ENCODE measurements at regions not wholly inside any gene's neighbourhood (a gene's known extent, or its start where the extent isn't known, plus 50 kb on each side); places are given as distances from the start of the nearest gene placed in this dataset.
"Not testable (repeated sequence)": the region's sequence is repeated elsewhere in the genome, so short reads cannot be mapped to it uniquely, and the experiment has no call there.

DNA sequence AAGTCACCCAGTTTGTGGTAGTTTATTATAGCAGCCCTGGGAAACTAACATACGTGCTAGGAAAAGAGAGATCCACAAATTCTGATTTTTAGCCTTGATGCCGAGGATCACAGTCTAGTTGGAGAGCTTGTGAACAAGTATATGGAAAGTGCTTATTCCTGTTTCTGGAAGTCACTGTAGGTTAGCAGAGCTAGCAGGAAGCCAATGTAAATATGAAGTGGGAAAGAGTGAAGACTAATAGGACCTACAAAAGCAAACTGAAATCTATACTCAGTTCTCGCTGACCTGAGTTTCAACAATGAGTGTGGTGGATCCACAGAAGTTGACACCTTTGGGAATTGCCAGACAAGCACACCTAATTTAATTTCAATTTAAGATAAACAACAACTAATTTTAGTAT, 254.9 kb downstream of the PLK2 start:
- no peak for DNase-seq (ENCODE audit: low read depth in 2 of 2)

DNA sequence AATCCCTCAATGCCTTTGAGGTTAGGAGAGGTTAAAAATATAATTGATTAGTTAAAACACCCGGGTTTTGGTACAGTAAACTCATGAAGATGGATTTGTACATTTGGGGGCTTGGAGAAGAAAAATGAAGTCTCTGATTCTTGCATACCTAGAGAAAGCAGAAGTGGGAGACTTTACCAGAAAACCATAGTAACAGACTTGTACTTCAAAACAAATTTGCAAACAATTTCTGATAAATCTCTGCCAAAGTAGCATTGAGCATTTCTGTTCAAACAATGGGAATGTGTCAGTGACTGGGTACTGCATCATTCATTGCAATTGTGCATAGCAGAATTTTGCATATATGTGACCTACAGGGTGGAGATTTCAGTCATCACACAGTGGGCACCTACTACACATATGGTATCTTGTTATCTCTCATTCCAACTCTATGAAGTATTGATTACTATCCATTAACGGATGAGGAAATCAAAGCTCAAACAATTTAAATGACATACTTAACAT, 256.9 kb downstream of the PLK2 start:
- DNase-seq (ENCODE audit: low read depth in 2 of 2) = no peak

DNA sequence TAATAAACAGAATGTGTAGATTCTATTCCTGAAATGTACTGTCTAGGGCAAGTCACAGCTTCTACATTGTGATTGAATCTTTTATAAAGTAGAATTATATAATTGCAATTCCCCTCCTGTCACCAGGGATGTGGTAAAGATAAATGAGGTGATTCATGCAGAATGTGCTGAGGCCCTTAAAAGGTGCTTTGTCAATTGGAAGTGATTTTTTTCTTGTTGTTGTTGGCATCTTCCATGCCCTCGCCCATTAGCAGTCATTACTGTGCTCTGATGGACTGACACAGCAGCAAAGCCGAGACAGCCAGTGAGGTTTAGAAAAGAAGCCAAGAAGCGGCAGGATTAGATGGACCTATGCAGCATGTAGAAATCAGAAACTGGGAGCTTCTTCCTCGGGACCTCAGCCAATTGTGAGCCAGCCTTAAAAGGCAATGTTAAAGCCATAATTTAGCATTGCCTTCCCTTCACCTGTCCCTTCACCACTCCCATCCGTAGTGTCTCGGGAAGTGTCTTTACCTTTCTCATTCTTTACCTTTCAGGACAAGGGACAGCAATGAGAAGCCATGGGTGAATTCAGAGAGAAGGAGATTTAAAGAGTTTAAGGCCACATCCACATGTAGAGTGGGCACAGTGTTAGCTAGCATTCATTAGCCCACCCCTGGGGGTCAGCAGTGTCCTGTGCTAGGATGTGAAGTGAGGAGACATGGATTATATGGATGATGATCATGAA, 257.8 kb downstream of the PLK2 start:
- DNase-seq (ENCODE audit: low read depth in 2 of 2) = no peak

DNA sequence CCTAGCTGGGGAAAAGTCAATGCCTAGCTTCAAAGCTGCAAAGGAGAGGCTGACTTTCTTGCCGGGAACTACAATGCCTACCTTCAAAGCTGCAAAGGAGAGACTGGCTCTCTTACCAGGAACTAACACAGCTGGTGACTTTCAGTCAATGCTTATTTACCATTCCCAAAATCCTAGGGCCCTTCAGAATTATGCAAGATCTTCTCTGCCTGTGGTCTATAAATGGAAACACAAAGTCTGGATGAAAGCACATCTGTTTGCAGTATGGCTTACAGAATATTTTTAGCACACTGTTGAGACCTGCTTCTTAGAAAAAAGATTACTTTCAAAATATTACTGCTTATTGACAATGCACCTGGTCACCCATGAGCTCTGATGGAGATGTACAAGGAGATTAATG, 259.4 kb downstream of the PLK2 start:
- no peak for DNase-seq (ENCODE audit: low read depth in 2 of 2)

DNA sequence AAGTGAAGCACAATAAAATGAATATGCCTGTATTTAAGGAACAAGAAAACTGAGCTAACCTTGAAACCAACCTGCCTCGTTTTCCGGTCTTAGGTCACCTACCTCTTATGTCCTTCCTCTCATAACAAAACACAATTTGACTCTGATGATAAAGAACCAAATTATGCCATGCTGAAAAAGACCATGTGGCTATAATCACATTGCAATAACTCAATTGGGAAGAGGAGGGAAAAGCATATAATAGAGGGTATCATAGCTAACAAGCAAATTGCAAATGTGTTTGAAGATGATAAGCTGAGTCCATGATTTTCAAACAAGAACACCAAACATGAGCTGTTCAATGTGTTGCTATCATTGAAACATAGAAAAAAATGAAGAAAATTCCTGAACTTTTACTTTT, 260.8 kb downstream of the PLK2 start:
- no peak for DNase-seq (ENCODE audit: low read depth in 2 of 2)

DNA sequence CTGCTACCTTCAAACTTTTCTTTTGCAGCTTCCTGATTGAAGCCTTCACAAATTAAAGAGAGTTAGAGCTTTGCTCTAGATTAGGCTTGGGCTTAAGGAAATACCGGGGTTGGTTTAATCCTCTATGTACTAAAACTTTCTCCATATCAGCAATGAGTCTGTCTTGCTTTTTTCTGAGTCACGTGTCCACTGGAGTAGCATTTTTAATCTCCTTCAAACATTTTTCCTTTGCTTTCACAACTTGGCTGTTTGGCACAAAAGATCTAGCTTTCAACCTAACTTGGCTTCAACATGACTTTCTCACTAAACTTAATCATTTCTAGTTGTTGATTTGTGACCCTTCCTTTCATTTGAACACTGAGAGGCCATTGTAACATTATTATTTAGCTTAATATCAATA, 261.6 kb downstream of the PLK2 start:
- no peak for DNase-seq (ENCODE audit: low read depth in 2 of 2)

DNA sequence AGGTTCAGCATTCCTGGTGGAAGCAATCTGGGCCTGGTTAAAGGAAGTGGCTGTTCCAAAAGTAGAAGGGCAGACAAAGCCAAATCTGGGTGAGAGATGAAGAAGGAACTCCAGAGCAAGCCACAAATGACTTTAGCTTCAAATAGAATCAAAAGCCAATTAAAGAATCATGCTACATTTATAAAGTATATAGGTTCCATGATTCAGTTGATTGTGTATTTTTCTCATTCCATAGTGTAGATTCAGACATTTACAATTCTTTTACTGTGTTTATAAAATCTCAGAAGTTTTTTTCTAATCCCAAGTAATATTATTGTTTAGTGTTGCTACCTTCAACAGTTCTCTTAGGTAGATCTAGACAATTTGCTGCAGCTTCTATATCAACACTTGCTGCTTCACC, 262.0 kb downstream of the PLK2 start:
- no peak for DNase-seq (ENCODE audit: low read depth in 2 of 2)

DNA sequence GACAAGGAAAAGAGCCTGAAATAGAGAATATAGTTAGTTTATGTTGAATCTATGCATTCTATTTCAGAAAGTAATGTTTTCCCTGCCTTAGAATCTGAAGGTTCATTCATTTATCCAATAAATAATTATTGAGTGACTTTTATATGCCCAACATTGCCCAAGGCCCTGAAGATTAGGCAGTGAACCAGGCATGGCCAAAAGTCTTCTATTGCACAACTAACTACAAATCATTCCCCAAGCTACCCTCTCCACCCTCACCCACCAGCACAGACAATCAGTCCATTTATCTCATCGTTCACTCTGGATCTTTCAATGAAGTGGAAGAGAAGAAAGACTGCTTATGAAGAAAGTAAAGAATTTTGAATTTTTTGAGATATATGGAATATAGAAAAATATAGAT, 268.4 kb downstream of the PLK2 start:
- DNase-seq (ENCODE audit: low read depth in 2 of 2) = no peak

DNA sequence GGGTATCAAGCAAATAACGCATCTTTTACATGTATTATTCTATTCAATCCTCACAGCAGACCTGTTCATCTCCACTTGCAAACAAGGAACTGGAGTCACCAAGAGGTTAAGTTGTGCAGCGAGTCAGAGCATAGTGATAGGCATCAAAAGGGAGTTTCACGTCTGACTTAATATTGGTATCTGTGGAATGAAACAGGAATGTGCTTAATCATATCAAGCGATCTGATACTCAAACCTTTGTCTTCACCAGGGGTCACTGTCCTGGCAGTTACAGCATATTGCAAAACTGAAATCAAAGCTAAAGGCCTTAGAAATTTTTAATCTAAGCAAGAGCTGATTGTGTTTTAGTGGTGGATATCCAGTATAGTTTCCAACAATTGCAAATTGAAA, 271.6 kb downstream of the PLK2 start:
- peak; percentile 49 to 78 for DNase-seq (ENCODE audit: low read depth in 2 of 2)

DNA sequence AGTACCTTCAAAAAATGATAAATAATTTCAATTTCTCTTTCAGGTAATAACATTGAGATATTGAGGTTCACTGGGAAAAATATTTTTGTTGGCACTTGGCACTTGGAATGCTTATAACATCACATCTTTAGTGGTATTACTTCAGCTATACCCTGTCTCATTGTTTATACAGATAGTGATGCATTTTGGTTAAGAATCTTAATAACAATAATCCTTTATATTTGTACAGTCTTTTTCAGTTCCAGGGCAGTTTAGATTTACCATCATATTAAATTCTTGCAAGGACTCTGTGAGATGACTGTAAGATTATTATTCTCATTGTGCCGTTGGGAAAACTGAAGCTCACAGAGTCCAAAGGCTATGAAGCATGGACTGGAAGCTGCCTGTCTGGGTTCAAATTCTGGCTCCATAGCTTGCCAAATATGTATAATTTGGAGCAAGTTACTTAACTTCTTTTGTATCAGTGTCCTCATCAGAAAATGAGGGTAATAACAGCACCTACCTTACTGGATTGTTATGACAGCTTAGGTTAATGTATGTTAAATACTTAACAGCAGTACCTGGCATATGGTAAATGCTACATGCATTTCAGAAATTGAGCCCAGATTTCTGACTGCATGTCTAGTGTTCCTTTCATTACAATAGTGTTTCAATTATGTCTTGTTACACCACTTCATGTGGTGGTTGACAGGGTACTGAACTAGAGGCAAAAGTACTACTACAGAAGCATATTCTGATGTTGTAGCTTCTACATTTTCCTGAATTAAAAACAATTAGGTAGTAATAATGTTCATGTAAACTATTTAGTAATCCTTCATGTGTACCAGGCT, 272.2 kb downstream of the PLK2 start:
- DNase-seq (ENCODE audit: low read depth in 2 of 2) = no peak

DNA sequence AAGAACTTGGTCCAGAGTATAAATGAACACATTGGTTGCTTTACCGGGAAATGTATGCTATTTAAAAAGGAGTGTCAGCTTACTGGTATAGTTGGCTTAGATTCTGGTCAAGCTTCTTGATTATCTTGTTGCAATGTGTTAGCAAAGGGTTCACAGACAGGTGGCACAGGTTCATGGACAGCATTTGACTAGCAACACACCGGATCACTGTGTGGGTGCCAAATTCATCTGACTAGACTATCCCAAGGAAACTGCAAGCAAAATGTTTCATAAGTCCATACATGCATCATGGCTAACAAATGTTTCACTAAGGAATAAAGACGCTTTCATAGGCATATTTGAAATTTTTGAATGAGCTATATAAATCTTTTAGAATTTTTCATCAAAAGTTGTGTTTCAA, 274.1 kb downstream of the PLK2 start:
- DNase-seq (ENCODE audit: low read depth in 2 of 2) = no peak

DNA sequence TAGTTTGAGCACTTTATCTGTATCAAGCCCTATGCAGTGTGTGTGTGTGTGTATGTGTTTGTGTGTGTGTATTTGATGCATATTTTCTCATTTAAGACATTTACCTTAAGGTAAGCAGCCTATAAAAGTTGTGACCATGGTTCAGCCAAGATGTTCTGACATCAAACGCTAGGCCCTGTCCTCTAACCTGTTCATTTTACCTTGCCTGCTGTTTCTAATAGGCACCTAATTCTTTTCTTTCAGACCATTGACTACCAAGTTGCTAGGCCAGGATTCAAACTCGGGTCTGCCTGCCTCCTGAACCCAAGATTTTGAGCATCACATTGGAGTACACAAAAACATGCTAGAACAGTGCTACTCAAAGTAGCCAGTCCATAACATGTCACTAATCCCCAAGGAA, 274.5 kb downstream of the PLK2 start:
- no peak for DNase-seq (ENCODE audit: low read depth in 2 of 2)

DNA sequence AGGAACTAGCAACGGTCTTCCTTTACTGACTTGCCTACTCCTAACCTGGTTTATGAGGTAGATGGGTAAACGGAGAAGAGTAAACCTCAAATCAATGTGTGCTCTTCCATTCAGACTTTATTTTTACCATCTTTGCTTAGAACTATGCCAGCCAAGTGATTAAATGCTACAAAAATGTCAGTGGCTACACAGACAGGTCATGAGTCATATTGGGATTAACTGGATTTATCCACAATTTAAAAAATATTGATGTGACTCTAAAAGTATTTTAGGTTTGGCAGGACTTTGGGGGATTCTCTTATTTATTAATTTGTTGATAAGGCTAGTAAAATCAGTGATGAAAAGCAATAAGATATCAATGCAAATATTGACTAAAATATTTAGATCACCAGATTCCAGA, 275.0 kb downstream of the PLK2 start:
- peak in 1 of 2 donors; percentile 26 for DNase-seq (ENCODE audit: low read depth in 2 of 2)

DNA sequence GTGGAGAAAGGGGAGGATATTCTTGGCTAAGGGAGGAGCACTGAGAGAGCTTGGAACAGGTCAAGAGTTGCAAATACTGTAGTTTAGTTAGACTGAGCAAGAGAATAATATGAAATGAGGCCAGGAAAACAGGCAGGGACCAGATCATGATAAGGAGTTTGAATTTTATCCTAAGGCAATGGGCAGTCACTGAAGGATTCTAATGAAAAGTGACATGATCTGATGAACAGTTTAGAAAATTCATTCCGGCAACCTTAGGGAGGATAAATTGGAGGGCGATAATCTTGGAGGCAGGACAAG, 276.1 kb downstream of the PLK2 start:
- no peak for DNase-seq (ENCODE audit: low read depth in 2 of 2)

DNA sequence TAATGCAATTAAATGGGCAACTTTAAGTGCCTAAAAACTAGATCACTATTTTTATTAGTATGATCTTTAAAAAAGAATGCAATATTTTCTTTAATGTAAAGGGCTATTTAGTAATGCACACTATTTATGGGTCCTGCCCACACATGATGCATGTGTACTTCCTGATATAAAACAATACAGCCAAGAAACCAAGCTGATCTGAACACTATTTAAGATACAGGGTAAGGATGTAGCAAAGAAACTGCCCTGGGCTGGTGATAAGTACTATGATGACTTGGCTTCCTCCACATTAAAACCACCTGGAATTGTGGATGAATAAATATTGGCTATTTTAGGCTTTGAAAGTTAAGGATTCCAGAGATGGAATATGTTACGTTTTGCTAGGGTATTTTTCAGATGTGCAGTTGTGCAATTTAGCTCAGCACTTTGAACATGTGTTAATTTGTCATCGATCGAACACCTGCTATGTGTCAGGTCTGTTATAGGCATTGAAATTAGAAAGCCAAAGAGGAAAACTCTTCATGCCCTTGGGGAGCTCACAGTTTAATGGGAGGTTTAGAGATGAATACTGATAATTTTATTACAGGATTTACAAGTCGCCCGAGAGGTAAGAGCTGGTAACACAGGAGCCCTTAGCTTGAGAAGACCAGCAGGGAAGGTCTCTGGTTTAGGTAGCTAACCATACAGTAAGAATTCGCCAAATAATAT, 276.7 kb downstream of the PLK2 start:
- peak in 1 of 2 donors; percentile 15 for DNase-seq (ENCODE audit: low read depth in 2 of 2)

DNA sequence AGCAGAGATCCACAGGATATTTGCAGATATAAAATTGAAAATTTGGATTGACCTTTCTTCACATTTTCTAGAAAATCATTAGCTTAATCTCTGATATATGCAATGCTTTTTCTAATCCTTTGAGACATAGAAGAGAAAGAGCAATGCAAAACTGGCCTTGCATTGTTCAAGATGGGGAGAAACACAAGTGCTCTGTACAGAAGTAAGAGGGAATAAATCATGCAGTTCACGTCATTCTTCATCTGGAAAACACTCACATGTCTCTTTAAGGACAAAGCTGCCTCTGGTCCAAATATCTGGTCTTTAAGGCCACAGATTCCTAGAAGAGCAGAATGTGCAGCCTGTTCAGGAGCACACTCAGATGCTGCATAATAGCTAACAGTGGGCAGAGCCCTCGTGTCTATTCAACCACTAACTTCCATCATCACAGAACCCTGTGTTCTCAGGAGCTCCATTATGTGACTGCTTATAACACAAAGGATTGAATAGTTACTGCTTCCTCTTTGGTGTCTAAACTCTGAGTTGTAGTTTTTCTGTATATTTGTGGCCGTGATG, 277.5 kb downstream of the PLK2 start:
- no peak for DNase-seq (ENCODE audit: low read depth in 2 of 2)

DNA sequence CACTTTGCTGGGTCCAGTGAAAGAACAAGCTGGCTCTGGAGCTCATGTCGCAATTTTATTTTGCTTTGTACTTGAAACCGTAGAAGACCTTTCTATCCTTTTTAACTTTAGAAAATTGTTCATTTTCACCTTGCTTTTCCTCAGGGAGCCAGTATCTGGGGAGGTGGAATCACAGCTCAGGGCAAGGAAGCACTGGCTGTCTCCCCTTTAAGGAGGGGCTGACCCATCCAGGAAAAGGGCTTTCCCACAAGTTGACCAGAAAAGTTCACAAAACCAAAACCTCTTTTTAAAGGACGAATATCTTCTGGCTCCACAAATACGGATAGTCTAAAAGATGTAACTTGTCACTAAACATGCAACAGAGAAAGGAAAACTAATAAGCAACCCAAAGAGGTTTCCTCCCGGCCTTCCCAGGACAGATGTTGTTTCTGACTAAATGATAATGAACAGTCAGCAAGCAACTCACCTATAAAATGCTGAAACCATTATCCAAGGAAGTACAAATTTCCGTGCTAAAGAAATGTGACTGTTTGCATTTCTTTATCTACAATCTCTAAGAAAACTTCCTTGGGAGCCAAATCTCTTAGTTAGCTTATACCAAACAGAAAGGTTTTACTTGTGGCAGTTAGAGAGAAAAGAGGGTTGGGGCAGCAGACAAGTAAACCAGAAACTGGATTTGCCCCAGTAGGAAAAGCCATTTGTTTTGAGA, 278.2 kb downstream of the PLK2 start:
- DNase-seq (ENCODE audit: low read depth in 2 of 2) = no peak

DNA sequence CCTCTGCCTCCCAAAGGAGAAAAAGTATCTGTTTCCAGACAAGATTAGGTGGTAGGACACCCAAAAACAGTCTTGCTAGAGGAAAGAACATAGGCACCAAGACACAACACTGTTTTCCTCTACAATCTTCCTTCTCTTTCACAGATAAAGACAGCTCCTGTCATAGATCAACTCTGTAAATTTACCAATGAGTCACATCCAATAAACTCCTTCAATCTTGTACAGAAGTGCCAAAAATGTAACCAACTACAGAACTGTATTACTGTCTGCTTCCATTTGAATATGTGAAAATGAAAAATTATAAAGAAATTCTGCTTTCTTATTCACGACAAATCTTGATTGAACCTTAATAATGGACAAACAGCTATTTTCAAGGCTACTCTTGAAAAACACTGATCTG, 286.9 kb downstream of the PLK2 start:
- no peak for DNase-seq (ENCODE audit: low read depth in 2 of 2)

DNA sequence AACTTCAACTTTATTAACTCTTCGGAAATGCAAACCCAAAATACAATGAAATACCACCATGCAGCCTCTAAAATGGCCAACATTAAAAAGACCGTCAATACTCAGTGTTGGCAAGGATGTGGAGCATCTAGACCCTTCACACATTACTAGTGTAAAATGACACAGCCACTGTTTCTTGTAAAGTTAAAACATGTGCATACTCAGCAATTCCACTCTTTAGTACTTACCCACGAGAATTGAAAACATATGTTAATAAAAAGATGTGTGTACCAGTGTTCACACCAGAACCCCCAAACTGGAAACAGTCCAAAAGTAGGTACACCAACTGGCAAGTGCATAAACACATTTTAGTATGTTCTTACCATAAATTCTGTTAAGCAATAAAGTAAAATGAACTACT, 294.7 kb downstream of the PLK2 start:
- no peak for DNase-seq (ENCODE audit: low read depth in 2 of 2)

DNA sequence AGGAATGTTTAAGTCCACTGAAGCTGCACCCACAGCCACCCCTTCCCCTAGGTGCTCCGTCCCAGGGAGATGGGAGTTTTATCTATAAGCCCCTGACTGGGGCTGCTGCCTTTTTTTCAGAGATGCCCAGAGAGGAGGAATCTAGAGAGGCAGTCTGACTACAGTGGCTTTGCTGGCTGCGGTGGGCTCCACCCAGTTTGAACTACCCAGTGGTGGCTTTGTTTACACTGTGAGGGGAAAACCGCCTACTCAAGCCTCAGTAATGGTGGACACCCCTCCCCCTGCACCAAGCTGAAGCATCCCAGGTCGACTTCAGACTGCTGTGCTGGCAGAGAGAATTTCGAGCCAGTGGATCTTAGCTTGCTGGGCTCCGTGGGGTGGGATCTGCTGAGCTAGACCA, 298.0 kb downstream of the PLK2 start:
- DNase-seq (ENCODE audit: low read depth in 2 of 2) = not testable (repeated sequence)

DNA sequence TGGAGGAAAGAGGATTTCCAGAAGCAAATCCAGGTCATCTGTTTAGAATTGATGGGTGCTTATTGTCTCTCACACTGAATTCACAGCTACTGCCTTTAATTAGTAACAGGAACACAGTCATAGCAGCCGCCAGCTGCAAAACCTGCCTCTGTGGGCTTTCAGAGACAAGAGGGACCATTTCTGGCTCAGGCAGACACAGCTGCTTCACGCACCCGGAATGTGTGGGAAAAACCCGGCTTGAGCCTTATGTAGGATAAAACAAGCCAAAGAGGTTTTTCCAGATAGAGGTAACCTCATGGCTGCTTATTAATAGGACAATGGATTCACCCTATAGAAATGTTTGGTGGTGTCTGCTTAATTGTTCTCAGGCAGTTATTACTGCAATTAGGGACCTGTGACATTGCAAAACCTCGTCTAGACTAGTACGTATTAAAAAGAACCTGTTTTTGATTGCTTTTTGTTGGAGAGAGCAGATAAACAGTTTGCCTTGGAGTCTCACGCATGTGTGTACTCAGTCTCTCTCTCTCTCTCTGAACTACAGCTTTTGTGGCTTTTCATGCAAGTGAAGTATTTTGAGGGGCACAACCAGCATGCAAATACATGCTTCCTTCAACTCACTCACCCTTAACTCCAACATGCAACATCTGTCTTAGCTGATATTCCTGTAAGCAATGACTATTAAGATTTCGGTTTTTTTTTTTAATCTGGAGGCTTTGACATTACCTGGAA, 302.7 kb downstream of the PLK2 start:
- DNase-seq (ENCODE audit: low read depth in 2 of 2) = peak in 1 of 2 donors; percentile 47
